HCT116 (cell line): ENCODE measurements at regions not wholly inside any gene's neighbourhood (a gene's known extent, or its start where the extent isn't known, plus 50 kb on each side); places are given as distances from the start of the nearest gene placed in this dataset.

ENCODE experiments used
- ATAC-seq: fragments of 200-7000 bp; cut with Tn5 transposase; 2 replicates; pipeline ENCODE4 v1.9.1; 2020; ENCODE audit warnings: mild to moderate bottlenecking, moderate library complexity
- BruUV-seq: library from RNA; stranded (reverse); fragments of 400-500 nt; replicated peaks from 2 replicates; lab custom pipeline; 2021; lab: Mats Ljungman, UMichigan
- CTCF ChIA-PET: fragments of 300-600 bp; sonication (Branson Sonifier 250); formaldehyde crosslinking; loops from one replicate; lab custom pipeline; 2021; ENCODE audit warnings: antibody characterized with exemption; lab: Charles Lee
- POLR2A ChIA-PET: fragments of 300-600, 350-600 bp; sonication (Branson Sonifier 250); formaldehyde crosslinking; loops from one replicate; lab custom pipeline; 2021; ENCODE audit warnings: antibody characterized with exemption; lab: Charles Lee
- RAD21 ChIA-PET, 2 experiments: fragments of 300-600 bp; sonication (Branson Sonifier 250); formaldehyde crosslinking; loops; one replicate each; lab custom pipeline; 2023; ENCODE audit warnings: low total read pairs in 2 of 2; ENCODE audit not compliant: uncharacterized antibody in 2 of 2, unreplicated experiment in 2 of 2, low non-redundant PET in 1 of 2; lab: Charles Lee
- DNase-seq: peaks from one replicate; pipeline ENCODE4 v3.0.0-alpha.2; 2010; ENCODE audit warnings: low read depth, low spot score
- H2AFZ ChIP-seq: fragments of 200-600 bp; shearing (Covaris generic), sonication (generic); 2 replicates; pipeline ENCODE4 v1.6.1; 2017; ENCODE audit warnings: low read depth, mixed run types, mixed read lengths, antibody characterized with exemption, low read length; ENCODE audit not compliant: poor library complexity, severe bottlenecking
- H3K27ac ChIP-seq: 2 replicates; pipeline ENCODE4 v1.5.1; 2012; ENCODE audit warnings: low read depth, low read length
- H3K27me3 ChIP-seq: fragments of 200-600 bp; sonication (generic); 2 replicates; pipeline ENCODE4 v1.6.1; 2016; ENCODE audit warnings: mixed run types, low read length, mixed read lengths; ENCODE audit not compliant: insufficient read depth
- H3K36me3 ChIP-seq, 2 experiments: fragments of 200-500 bp in 1 of 2; fragments of 200-600 bp in 1 of 2; sonication (Bioruptor generic) in 1 of 2; sonication (generic) in 1 of 2; 2 replicates each; pipeline versions ENCODE4 v1.5.1 to v1.6.1; 2014 to 2016; ENCODE audit warnings: low read length in 2 of 2, inconsistent platforms in 1 of 2, mixed read lengths in 1 of 2, mixed run types in 1 of 2; ENCODE audit not compliant: insufficient read depth in 2 of 2, control insufficient read depth in 1 of 2
- H3K4me1 ChIP-seq, 2 experiments: fragments of 200-600 bp in 1 of 2; sonication (generic) in 1 of 2; 2 replicates each; pipeline versions ENCODE4 v1.5.1 to v1.6.1; 2012 to 2017; ENCODE audit warnings: low read length in 2 of 2, inconsistent platforms in 1 of 2, mild to moderate bottlenecking in 1 of 2, mixed read lengths in 1 of 2, mixed run types in 1 of 2, moderate library complexity in 1 of 2; ENCODE audit not compliant: insufficient read depth in 2 of 2, control insufficient read depth in 1 of 2
- H3K4me2 ChIP-seq: fragments of 200-600 bp; sonication (generic); 2 replicates; pipeline ENCODE4 v1.6.1; 2017; ENCODE audit warnings: mixed run types, low read length, mixed read lengths
- H3K4me3 ChIP-seq, 2 experiments: fragments of 200-600 bp in 1 of 2; sonication (generic) in 1 of 2; replicated peaks in 1 of 2; 2 replicates each; pipeline ENCODE4 v1.5.1; 2011 to 2016; ENCODE audit warnings: low read length in 2 of 2, control low read depth in 1 of 2, low read depth in 1 of 2, mild to moderate bottlenecking in 1 of 2, mixed read lengths in 1 of 2, mixed run types in 1 of 2
- H3K79me2 ChIP-seq: fragments of 200-600 bp; sonication (generic); 2 replicates; pipeline ENCODE4 v1.6.1; 2017; ENCODE audit warnings: mild to moderate bottlenecking, mixed run types, low read length, moderate library complexity, mixed read lengths; ENCODE audit not compliant: insufficient read depth
- H3K9ac ChIP-seq: fragments of 200-600 bp; sonication (generic); 2 replicates; pipeline ENCODE4 v1.6.1; 2016; ENCODE audit warnings: low read length, mixed read lengths
- H3K9me2 ChIP-seq: fragments of 200-600 bp; sonication (generic), shearing (Covaris generic); 2 replicates; pipeline ENCODE4 v1.6.1; 2017; ENCODE audit warnings: mixed run types, mild to moderate bottlenecking, moderate library complexity; ENCODE audit not compliant: insufficient read depth
- H3K9me3 ChIP-seq, 2 experiments: fragments of 200-500 bp in 1 of 2; fragments of 200-600 bp in 1 of 2; sonication (Bioruptor generic) in 1 of 2; sonication (generic) in 1 of 2; 2 replicates each; pipeline ENCODE4 v1.6.1; 2014 to 2017; ENCODE audit warnings: low read length in 2 of 2, mixed read lengths in 2 of 2, inconsistent platforms in 1 of 2, low read depth in 1 of 2, mild to moderate bottlenecking in 1 of 2, mixed run types in 1 of 2, moderate library complexity in 1 of 2; ENCODE audit not compliant: control insufficient read depth in 1 of 2, insufficient read depth in 1 of 2
- H4K20me1 ChIP-seq: fragments of 200-600 bp; sonication (generic), shearing (Covaris generic); 2 replicates; pipeline ENCODE4 v1.6.1; 2017; ENCODE audit warnings: mixed run types, mild to moderate bottlenecking, moderate library complexity; ENCODE audit not compliant: insufficient read depth
- CTCF ChIP-seq, 3 experiments: fragments of 200-600 bp in 1 of 3; sonication (generic) in 1 of 3; IDR thresholded peaks in 2 of 3; conservative IDR thresholded peaks in 1 of 3; 2 replicates each; pipeline ENCODE4 v1.5.1; 2012 to 2017; ENCODE audit warnings: low read depth in 2 of 3, low read length in 2 of 3, antibody characterized with exemption in 1 of 3, borderline replicate concordance in 1 of 3, control low read depth in 1 of 3, mild to moderate bottlenecking in 1 of 3, mixed read lengths in 1 of 3, mixed run types in 1 of 3, moderate library complexity in 1 of 3; ENCODE audit not compliant: insufficient read depth in 1 of 3
- ELF1 ChIP-seq: IDR thresholded peaks from 2 replicates; pipeline ENCODE4 v1.6.1; 2012; ENCODE audit warnings: low read depth, borderline replicate concordance
- EZH2 ChIP-seq: fragments of 200-600 bp; sonication (generic); IDR thresholded peaks from 2 replicates; pipeline ENCODE4 v1.6.1; 2017; ENCODE audit warnings: antibody characterized with exemption, mixed run types
- FOSL1 ChIP-seq: IDR thresholded peaks from 2 replicates; pipeline ENCODE4 v1.6.1; 2012; ENCODE audit warnings: low read depth
- JUND ChIP-seq: IDR thresholded peaks from 2 replicates; pipeline ENCODE4 v1.6.1; 2012
- POLR2A ChIP-seq: IDR thresholded peaks from 2 replicates; pipeline ENCODE4 v1.7.0; 2011; ENCODE audit warnings: borderline replicate concordance; ENCODE audit not compliant: insufficient read depth, insufficient read length; ENCODE audit errors: extremely low read depth
- POLR2AphosphoS5 ChIP-seq: IDR thresholded peaks from 2 replicates; pipeline ENCODE4 v1.6.1; 2011; ENCODE audit warnings: mild to moderate bottlenecking, low read depth, low read length, moderate library complexity
- RAD21 ChIP-seq: IDR thresholded peaks from 2 replicates; pipeline ENCODE4 v1.6.1; 2012; ENCODE audit warnings: low read depth, mild to moderate bottlenecking
- REST ChIP-seq: IDR thresholded peaks from 2 replicates; pipeline ENCODE4 v1.6.1; 2012; ENCODE audit warnings: low read depth
- TCF7L2 ChIP-seq: IDR thresholded peaks from 2 replicates; pipeline ENCODE4 v1.7.0; 2011; ENCODE audit warnings: borderline replicate concordance, inconsistent platforms; ENCODE audit not compliant: insufficient read depth, insufficient read length; ENCODE audit errors: extremely low read depth
- ZFX ChIP-seq: fragments of 450-650 bp; IDR thresholded peaks from 2 replicates; pipeline ENCODE4 v1.6.1; 2017
- intact Hi-C: fragments of 100-400 bp; cut with micrococcal nuclease; formaldehyde crosslinking; loops from 2 replicates; pipeline ENCODE4 v1.10.0; 2022
- TF ChIP-seq, protein P1 (sequence below): IDR thresholded peaks from 2 replicates; pipeline ENCODE4 v1.6.1; 2012

DNA sequence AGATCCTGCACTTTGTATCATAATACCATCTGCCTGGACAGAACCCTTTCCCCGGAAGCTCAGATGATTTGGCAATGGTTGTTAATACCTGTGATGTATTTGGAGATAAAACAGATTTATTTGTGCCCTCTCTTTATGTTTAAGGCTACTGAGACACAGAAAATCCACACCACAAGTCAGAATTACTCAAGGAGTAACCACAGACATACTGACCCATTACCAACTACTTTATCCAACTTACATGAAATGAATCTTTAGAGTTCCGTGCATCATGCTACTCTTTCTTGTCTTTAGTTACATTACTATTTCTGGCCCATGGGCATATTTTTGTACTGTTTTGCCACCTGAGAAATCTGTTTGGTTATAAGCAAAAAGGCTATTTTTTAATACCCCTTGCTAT, 384.0 kb downstream of the STK39 start (continued):
- no peak for TF ChIP-seq CTCF (IDR thresholded peaks at IDR 0.05 in 2 of 3, conservative IDR thresholded peaks at IDR 0.05 in 1 of 3; ENCODE audit: borderline replicate concordance in 1 of 3, insufficient read depth in 1 of 3, low read depth in 2 of 3, low read length in 2 of 3)
- no peak for TF ChIP-seq JUND
- TF ChIP-seq POLR2A = no peak
- TF ChIP-seq RAD21 = no peak

- Histone ChIP-seq H3K27ac (no peak overlapping the region), H3K36me3 (no peaks in the 10 kb centered on the region), H3K9me2 (no peaks in the 10 kb centered on the region), H2AFZ (no peak overlapping the region), H3K79me2 (no peaks in the 10 kb centered on the region), H3K9ac (no peak overlapping the region), H3K4me1 (no peaks in the 10 kb centered on the region), H3K4me3 (no peak overlapping the region), H3K4me2 (no peak overlapping the region), H3K27me3 (peaks cover 20% of the 10 kb centered on the region; the same call in 1 of the 2 replicates), H3K9me3 (no peaks in the 10 kb centered on the region), H4K20me1 (no peaks in the 10 kb centered on the region)
- ChIA-PET CTCF (no interaction called here), RAD21 (no interaction called here), POLR2A (no interaction called here)
- TF ChIP-seq ZFX (no peak), FOSL1 (no peak), REST (no peak), ELF1 (no peak), TCF7L2 (no peak), POLR2A (no peak), CTCF (IDR thresholded peaks at IDR 0.05 in 2 of 3, conservative IDR thresholded peaks at IDR 0.05 in 1 of 3; ENCODE audit: borderline replicate concordance in 1 of 3, insufficient read depth in 1 of 3, low read depth in 2 of 3, low read length in 2 of 3) (no peak), JUND (no peak), POLR2AphosphoS5 (no peak), RAD21 (no peak), EZH2 (no peak)
- TF ChIP-seq, protein P1, sequence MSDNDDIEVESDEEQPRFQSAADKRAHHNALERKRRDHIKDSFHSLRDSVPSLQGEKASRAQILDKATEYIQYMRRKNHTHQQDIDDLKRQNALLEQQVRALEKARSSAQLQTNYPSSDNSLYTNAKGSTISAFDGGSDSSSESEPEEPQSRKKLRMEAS = no peak
- intact Hi-C loops = loop anchor here (10.0 kb wide), 1 partner anchor 252 kb away; no protein-coding TSS in a partner anchor
- BruUV-seq = no TSS peak
- ATAC-seq = no peak
- DNase-seq = no peak
Measured at GRCh38 chr2:167862782-167863181, 384.6 kb downstream of the STK39 start.
